SU-DHL-6 (cell line): ENCODE measurements at regions not wholly inside any gene's neighbourhood (a gene's known extent, or its start where the extent isn't known, plus 50 kb on each side); places are given as distances from the start of the nearest gene placed in this dataset.
"Not testable (repeated sequence)": the region's sequence is repeated elsewhere in the genome, so short reads cannot be mapped to it uniquely, and the experiment has no call there.

Source experiments
- CTCF ChIP-seq: fragments of 200-600 bp; sonication (generic); IDR thresholded peaks from one replicate; pipeline ENCODE4 v1.5.1; 2017; ENCODE audit warnings: antibody characterized with exemption, mild to moderate bottlenecking, low read length, moderate library complexity; ENCODE audit not compliant: insufficient read depth, poor library complexity, severe bottlenecking
- EZH2phosphoT487 ChIP-seq: fragments of 200-600 bp; sonication (generic), shearing (Covaris generic); conservative IDR thresholded peaks from 2 replicates; pipeline ENCODE4 v1.6.1; 2018; ENCODE audit warnings: mild to moderate bottlenecking, antibody characterized with exemption, low read length, moderate library complexity, mixed read lengths

- not testable (repeated sequence) for TF ChIP-seq CTCF, EZH2phosphoT487
Observed at GRCh38 chr16:18077910-18078309, 258.6 kb downstream of the NPIPA8 start.
